ENCODE measurements at regions not wholly inside any gene's neighbourhood (a gene's known extent, or its start where the extent isn't known, plus 50 kb on each side); places are given as distances from the start of the nearest gene placed in this dataset.

DNA sequence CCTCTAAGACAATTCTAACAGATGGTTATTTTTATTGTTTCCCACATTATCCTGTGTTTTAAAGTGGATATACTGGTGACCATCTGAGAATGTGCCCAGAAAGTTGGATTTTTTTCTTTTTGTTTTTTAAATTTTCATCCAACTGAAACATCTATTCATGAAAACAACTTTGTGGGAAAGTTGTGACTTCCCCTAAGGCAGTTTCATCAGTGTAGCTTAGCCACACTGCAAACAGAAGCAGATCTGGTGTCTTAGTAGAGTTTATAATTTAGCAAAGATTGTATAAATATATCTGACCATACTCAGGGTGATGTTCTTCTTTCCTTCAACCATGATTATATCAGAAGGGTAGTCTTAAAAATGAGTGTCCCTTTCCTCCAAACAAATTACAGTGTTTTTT lies 1241.3 kb downstream of the MAT2B start:
- intact Hi-C loops (cut with micrococcal nuclease): no loop called here

DNA sequence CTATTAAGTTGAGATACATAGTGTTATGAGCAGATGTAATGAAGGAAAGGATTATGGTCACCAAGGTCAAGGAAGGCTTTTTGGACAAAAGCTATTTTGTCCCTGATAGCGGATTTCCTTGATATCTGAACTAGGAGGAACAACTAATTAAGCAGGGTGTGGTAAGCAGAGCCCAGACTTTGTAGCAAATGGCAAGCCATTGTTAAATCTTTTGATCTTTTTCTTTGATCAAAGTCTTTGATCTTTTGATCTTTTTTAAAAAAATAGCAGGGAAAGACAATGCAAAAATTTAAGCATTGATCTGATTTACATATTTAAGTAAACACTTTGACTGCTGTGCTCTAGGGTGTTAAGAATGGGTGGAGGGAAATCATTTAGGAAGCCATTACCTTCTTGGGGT lies 1242.0 kb downstream of the MAT2B start:
- intact Hi-C loops (cut with micrococcal nuclease): no loop called here

DNA sequence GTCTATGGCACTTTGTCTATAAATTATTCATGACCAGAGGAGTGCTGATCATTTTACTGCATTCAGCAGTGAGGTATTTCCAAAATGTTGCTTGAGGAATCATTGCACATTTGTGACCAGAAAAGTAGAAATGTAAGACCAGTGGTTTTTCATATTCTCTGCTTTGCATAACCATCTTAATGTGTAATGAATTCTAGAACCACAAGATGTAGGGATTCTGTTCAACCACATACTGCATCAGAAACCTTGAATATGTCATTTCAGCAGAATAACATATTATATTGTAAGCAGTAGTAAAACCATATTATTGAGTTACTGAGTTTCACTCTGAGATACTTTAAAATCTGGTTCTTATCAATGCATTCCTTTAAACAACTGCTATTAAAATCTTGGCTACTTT lies 1243.4 kb downstream of the MAT2B start:
- intact Hi-C loops (cut with micrococcal nuclease): no loop called here

DNA sequence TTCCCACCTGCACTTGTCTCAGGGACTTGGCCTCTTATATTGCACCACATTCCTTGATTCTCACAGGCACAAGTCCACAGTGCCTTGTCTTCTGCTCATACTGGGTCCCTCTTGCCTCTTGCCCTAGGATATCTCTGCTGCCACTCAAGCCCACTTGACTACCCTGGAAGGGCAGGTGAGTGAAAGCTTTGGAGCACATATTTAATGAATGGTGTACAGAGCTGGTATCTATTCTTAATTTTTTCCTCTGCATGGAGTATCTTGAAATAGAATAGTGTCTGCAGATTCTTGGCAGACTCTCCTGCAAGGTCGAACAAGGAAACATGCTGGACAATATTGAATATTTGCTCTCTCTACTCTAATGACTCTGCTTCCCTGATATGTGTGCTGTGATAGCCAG lies 1248.0 kb downstream of the MAT2B start:
- intact Hi-C loops (cut with micrococcal nuclease): no loop called here

DNA sequence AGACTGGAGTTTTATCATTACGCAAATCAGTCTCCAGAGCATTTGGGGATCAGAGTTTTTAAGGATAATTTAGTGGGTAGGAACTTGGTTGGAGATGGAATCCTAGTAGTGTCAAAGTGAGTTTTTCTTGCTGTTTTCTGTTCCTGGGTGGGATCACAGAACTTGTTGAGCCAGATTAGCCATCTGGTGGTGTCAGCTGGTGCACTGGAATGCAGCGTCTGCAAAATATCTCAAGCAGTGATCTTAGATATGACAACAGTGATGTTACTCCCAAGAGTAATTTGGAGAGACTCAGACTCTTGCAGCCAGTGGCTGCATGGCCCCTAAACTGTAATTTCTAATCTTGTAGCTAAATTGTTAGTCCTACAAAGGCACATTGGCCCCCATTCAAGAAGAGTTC lies 1257.8 kb downstream of the MAT2B start:
- intact Hi-C loops (cut with micrococcal nuclease): no loop called here

DNA sequence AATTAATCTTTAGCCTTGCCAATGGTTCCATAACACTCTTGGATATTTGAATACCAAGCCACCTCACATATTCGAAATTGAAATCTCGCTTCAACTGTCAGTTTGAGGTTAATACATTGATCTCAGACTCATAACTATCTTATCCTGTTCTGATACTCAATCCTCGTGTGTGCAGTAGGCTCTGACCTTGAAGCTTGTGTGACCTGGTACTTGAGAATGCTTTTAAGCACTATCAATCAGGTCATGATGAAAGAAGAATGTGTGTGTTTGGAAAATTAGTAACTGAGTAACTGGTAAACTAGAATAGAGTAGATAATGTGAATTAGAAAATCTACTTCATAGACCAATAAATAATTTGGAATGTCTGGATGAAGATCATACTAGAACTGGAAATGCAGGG lies 1266.7 kb downstream of the MAT2B start:
- intact Hi-C loops (cut with micrococcal nuclease): no loop called here

DNA sequence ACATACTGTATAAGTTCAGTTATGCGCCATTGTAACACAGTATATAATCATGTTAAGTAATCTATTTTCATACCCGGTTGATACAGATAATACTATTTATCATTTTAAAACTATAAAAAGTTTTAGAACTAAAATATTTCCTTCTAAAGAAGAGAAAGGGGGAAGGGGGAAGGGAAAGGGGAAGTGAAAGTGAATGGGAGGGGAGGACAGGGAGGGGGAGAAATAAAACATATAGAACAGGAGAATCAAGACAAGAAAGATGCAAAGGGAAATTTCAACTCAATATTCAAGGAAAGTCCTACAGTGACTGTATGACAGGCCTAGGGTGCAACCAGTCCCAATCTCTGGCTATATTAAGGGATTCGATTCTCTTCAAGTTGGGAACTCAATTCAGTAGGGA lies 1278.8 kb downstream of the MAT2B start:
- intact Hi-C loops (cut with micrococcal nuclease): no loop called here

DNA sequence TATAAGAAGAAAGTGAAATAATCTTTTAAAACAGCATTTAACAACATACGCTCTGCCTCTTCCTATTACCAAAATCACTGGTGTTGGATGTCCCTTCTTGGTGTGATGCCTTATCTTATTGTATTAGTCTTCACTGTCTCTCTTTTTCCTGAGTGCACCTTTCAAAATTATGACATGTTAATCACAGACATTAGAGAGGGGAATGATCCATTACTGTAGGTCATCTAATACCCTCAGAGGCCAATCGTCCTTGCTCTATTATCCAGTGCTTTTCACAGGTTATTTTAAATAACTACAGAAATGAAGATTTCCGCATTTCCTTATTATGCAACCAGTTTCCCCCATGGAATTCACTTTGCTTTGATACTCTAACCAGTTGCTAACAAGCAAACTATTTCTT lies 1292.7 kb downstream of the MAT2B start:
- intact Hi-C loops (cut with micrococcal nuclease): no loop called here

DNA sequence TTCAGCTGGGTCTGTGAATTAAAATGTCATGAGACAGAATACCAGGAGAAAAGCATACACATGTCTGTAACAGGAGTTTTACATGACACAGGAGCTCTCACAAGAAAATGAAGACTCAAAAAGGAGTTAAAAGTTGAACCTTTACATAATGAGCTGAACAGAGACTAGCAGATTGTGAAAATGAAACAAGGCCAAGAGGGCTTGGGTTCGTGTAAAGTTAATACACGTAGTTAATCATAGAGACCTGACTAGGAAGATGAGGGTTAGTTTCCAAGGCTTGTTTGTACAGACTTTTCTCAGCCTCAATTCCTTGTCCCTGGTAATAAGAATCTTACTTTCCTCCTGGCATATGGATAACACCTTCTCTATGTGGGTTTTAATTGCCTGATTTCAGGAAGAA lies 1294.0 kb downstream of the MAT2B start:
- intact Hi-C loops (cut with micrococcal nuclease): no loop called here

DNA sequence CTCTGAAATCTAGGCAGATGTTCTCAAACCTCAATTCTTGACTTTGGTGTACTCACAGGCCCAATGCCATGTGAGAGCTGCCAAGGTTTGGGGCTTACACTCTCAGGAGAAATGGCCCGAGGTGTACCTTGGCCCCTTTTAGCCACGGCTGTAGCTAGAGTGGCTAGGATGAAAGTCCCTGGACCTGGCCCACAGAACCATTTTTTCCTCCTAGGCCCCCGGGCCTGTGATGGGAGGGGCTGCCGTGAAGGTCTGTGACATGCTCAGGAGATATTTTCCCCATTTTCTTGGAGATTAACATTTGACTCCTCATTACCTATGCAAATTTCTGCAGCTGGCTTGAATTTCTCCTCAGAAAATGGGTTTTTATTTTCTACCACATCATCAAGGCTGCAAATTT lies 1296.5 kb downstream of the MAT2B start:
- intact Hi-C loops (cut with micrococcal nuclease): no loop called here

DNA sequence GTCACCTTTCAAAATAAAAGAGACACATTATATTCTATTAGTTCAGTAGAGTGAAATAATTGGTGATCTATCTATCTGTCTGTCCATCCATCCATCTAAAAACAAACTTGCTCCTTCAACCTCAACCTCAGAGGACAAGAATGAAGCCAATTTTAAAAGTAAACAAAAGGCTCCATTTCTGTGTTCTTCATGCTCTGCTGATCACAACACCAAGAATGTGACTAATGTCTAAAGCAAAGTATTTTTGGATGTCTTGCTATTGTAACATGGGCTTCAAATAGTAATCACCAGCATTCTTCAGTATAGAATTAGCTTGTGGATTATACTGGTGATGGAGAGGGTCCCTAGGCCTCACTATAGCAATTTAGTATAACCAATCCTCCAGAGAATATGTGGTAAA lies 1304.4 kb downstream of the MAT2B start:
- intact Hi-C loops (cut with micrococcal nuclease): no loop called here

DNA sequence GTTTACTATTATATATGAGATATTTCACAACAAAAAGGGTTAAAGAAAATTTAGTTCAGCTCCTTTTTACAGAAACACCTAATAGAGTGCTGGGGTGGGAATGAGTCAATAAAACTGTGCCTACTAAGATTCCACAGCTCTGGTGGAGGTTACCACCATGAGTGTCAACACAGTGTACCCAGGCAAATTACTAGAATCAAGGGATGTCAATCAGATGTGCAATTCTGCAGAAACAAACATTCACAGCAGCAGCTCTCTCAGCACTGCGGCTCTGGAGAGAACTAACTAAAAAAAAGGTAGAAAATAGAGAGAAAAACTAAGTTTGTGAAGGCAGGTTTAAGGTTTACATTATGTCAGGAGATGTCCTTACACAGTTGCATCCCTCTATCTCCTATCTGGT lies 1313.0 kb downstream of the MAT2B start:
- intact Hi-C loops (cut with micrococcal nuclease): no loop called here

DNA sequence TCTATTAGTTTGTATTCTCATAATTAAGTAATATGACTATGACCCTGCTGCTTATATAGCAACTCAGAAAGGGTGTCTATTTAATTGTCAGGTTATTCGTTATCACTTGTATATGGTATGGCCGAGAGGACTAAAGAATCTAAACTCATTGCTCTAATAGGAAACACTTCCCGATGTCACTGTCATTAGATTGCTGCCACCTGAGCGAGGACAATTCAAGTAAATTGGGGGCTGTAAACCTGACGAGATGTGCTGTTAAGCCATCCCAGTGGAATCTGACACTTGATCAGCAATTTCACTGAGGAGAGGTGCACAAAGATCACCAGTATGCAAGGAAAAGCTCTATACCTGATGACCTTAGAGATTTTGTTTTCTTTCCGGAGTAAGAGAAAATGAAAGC lies 1319.3 kb downstream of the MAT2B start:
- intact Hi-C loops (cut with micrococcal nuclease): no loop called here

DNA sequence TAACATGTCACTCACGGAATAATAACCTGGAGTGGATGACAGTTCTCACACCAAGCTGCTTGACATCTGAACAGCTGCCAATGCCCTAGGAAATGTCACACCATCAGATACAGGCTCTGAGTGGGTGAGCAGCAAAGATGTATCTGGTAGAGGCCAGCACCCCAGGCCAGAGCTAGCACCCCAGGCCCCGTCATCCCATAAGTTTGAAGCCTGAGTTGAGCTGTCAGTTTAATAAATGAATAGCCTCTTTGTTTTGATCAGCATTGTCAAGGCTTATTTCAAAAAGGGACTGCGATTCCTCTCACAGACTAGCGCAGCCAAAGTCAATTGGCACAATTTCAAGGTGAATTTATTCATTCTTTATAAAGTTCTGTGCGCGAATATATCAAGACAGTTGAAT lies 1327.1 kb downstream of the MAT2B start:
- intact Hi-C loops (cut with micrococcal nuclease): no loop called here

DNA sequence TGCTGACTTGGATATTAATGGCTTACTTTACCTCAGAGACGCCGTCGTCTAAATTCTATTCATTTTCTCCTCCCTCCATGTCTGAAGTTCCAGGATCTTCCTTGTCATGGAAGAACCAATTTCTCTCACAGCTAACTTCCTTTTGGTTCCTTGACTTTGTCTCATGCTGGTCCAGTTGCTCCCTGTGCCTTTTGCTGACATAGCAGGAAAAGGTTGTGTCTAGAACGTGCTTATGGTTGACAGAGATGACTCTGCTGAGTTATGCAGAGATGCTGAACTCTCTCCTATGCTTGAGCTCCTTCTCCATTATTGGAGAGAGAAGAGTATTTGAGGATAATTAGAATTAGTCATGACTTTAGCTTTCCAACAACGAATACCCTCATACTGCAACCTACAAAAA lies 1338.9 kb downstream of the MAT2B start:
- intact Hi-C loops (cut with micrococcal nuclease): no loop called here

DNA sequence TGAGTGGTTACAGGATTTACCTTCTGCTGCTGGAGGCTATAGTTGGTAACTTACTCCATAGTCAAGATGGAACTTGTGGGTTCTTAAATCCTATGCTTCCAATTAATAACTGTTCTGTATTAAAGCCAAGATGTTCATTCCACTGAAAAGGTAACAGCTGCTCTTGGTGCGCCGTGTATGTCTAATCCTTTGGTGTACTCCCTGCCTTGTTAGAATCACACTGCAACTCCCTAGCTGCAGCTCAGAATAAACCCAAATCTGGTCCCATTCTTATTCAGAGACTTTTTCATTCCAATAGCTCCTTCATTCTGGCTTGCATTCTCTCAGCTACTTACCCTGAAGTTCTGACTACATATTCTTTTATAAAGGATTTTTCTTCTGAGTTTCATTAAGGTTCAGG lies 1355.5 kb downstream of the MAT2B start:
- intact Hi-C loops (cut with micrococcal nuclease): no loop called here

DNA sequence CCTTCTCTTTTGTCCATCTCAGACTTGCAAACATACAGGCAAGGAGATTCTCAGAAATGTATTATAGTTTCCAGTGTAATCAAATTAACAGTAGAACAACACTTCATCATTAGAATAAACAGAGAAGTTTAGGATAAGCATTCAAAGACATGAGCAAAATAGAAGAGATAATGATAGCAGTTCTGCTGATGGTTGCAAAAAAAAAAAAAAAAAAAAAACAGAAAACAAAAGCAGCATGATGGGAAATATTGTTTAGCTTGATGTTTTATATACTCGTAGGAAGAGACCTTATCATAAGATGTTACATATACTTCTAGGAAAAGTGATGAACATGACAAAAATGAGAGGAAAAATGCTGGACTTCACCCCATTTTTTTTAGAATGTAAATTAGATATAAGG lies 1356.2 kb downstream of the MAT2B start:
- intact Hi-C loops (cut with micrococcal nuclease): no loop called here

DNA sequence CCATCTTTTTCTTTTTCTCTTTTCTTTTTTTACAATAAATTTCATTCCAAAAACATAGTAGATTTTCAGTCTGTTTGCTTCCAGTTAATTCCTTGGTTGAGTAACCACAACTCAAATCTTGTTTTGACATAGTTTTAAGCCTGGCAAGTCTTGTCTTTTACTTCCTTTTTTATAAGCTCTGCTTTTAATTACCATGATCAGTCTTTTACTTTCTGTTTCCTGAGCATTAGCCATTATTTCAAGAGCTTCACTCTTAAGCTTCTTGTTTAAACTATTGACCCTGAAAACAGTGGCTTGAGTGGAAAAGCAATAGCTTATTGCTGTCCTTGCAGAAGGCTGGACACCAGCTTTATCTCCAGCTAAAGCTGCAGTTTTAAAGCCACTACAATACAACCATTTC lies 1363.3 kb downstream of the MAT2B start:
- intact Hi-C loops (cut with micrococcal nuclease): no loop called here

DNA sequence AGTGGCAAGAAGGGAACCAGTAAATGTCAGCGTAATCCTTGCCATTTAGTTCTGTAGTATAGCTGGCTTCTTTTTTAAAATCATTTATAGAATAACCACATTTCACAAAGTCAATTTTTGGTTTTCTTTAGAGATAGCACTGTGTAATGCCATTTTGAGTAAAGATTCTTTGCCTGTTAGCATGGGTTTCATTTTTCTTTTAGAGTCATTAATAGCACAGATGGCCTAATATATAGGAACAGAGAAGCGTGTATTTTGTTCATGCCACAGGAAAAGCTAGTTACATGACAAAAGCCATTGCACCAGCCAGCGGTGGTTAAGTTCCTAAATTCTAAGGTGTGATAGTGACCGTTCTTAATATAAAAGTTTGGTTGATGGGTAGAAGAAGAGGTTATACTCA lies 1363.9 kb downstream of the MAT2B start:
- intact Hi-C loops (cut with micrococcal nuclease): no loop called here

DNA sequence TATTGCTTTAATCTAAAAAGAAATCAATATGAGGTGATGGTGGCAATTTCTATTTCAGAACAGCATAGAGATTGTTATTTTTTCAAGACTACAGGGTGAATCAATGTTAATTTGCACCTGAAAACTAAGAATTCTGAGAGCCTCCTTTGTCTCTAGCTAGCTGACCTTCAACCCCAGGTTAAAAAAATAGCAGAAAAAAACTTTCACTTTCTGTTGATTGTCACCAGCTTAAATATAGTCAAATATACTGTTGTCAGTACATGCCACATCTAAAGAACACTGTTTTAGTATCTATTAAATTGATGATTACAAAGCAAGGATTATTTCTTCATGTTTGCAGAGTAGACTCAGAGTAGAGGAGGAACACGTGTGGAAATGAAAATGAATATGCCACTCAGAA lies 1371.4 kb downstream of the MAT2B start:
- intact Hi-C loops (cut with micrococcal nuclease): no loop called here

DNA sequence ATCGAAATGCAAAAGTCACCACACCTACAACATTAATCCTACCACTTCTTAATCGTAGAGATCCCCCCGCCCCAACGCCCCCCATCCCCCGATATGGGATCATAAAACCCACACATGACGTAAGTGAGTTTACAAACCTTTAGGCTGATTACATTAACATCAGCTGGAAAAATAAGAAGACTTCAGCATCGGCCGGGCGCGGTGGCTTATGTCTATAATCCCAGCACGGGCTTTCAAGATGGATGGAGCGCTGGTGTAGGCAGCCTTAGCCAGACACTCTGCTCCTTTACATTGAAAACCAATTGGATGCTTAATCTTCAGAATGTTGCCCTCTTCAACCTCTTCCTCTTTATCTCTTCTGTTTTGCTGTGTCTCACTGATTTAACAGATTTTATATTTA lies 1376.0 kb downstream of the MAT2B start:
- intact Hi-C loops (cut with micrococcal nuclease): no loop called here

DNA sequence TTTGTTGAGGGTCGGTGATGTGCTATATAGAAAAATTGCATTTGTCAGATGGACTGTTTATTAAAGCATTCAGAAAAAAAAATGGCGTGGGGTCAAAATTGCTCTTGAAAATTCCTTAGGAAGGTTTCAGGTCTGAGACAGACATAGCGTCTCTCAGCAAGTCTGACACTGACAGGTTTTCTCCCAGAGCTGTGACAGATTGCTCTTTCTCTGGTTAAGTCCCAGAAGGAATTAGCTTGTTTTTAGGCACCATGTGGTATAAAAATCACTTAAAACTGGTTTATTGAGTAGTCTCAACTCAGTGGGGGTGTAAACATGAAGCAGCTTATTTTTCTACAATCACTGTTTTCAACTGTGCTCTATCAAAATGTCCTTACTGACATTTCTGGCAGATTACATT lies 1379.8 kb downstream of the MAT2B start:
- intact Hi-C loops (cut with micrococcal nuclease): no loop called here

DNA sequence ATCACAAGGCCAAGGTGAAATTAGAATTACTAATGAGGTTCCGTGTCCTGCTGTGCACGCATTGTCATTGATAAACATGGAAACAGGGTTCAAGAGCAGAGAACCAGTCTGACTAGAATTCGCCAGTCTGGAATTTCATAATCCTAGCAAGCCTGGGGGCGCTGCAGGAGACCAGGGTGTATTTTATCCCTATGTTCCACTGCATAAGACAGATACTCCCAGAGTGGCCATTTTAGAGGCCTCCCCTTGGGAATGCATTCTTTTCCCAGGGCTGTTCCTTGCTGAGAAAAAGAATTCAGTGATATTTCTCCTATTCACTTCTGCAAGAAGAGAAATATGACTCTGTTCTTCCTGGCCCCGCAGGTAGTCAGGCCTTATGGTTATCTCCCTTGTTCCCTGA lies 1387.7 kb downstream of the MAT2B start:
- intact Hi-C loops (cut with micrococcal nuclease): no loop called here

DNA sequence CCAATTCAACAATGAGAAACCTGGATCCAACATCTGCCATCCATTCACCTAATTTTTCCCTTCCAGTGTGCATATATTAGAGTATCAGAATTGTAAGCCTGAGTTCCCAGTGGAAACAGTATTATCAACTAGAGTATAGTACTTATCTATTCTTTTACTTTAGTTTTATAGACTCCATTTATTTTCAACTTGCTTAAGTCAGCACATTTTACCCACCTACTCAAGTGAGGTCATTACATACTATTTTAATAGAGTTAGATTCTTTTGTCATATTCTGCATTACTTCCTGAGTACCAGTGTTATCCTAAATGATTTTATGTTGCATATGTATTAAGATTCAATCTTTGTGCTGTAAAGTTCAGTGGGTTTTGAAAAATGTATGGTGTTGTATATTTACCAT lies 1393.3 kb downstream of the MAT2B start:
- intact Hi-C loops (cut with micrococcal nuclease): no loop called here

DNA sequence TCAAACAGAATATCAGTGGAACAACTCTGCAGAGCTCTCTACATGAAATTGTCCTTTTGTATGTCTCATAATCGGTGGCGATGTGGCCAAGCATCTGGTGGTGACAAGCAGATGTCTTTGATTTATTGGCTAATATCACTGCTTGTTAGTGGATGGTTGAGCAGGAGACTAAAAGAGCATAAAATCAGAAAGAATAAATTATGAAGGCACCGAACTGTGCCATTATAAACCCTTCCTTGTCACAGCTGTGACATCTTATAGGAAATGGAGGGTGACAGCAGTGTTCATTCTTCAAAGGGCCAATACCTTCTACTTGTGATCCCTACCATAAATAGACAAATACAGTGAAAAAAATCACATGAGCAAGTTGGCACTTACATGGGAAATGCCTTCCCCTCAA lies 1404.3 kb downstream of the MAT2B start:
- intact Hi-C loops (cut with micrococcal nuclease): no loop called here

All from T-helper 1 cell treated with Interleukin-12 subunit alpha and Interleukin-12 subunit beta and Interleukin-4 antibody, amounts not matched to agents 30 ng/mL and 1 ng/mL, for 36 hours (primary cell).